ENCODE measurements at regions not wholly inside any gene's neighbourhood (a gene's known extent, or its start where the extent isn't known, plus 50 kb on each side); places are given as distances from the start of the nearest gene placed in this dataset.
"Not testable (repeated sequence)": the region's sequence is repeated elsewhere in the genome, so short reads cannot be mapped to it uniquely, and the experiment has no call there.

- H3K4me1 Mint-ChIP-seq (ENCODE audit: low read depth) = no peaks in the 10 kb centered on the region
- H3K9me3 Mint-ChIP-seq (ENCODE audit: insufficient read depth) = no peaks in the 10 kb centered on the region
- peaks cover 46% of the 10 kb centered on the region for H3K27me3 Mint-ChIP-seq (ENCODE audit: low read depth)
- no peaks in the 10 kb centered on the region for H3K36me3 Mint-ChIP-seq (ENCODE audit: low read depth)
- H3K27ac Mint-ChIP-seq = no peak overlapping the region
- ChIA-PET CTCF (interaction anchor here (1.7 kb wide), 1 partner anchor 20 kb away, joined by 4 read pairs; no protein-coding TSS in a partner anchor), POLR2A (no interaction called here)
- no peak for ATAC-seq
- H3K4me3 Mint-ChIP-seq = no peak overlapping the region
- no peak for DNase-seq
Observed at GRCh38 chr22:22362936-22363335, 118.3 kb downstream of the VPREB1 start.

GRCh38 chr22:22364207-22364606, 119.6 kb downstream of the VPREB1 start:
- H3K4me1 Mint-ChIP-seq (ENCODE audit: low read depth) = no peaks in the 10 kb centered on the region
- H3K9me3 Mint-ChIP-seq (ENCODE audit: insufficient read depth) = no peaks in the 10 kb centered on the region
- DNase-seq (no peak), ATAC-seq (no peak)
- no peak overlapping the region for H3K27ac Mint-ChIP-seq
- H3K36me3 Mint-ChIP-seq (ENCODE audit: low read depth) = no peaks in the 10 kb centered on the region
- no peak overlapping the region for H3K4me3 Mint-ChIP-seq
- ChIA-PET CTCF (interaction anchor here (0.9 kb wide), 1 partner anchor 21 kb away, joined by 4 read pairs; no protein-coding TSS in a partner anchor), POLR2A (no interaction called here)
- H3K27me3 Mint-ChIP-seq (ENCODE audit: low read depth) = peaks cover 45% of the 10 kb centered on the region

GRCh38 chr22:22366537-22366936, 122.0 kb downstream of the VPREB1 start:
- no peak for ATAC-seq
- Mint-ChIP-seq H3K36me3 (ENCODE audit: low read depth) (no peaks in the 10 kb centered on the region), H3K27me3 (ENCODE audit: low read depth) (peaks cover 46% of the 10 kb centered on the region), H3K9me3 (ENCODE audit: insufficient read depth) (no peaks in the 10 kb centered on the region), H3K4me3 (no peak overlapping the region), H3K4me1 (ENCODE audit: low read depth) (no peaks in the 10 kb centered on the region), H3K27ac (no peak overlapping the region)
- no peak for DNase-seq
- ChIA-PET CTCF (interaction anchor here (1.8 kb wide), 1 partner anchor 24 kb away, joined by 5 read pairs; no protein-coding TSS in a partner anchor), POLR2A (no interaction called here)

- Mint-ChIP-seq H3K4me3 (no peak overlapping the region), H3K27ac (no peak overlapping the region), H3K27me3 (ENCODE audit: low read depth) (peaks cover 46% of the 10 kb centered on the region), H3K9me3 (ENCODE audit: insufficient read depth) (no peaks in the 10 kb centered on the region), H3K4me1 (ENCODE audit: low read depth) (no peaks in the 10 kb centered on the region), H3K36me3 (ENCODE audit: low read depth) (no peaks in the 10 kb centered on the region)
- ATAC-seq (no peak), DNase-seq (no peak)
- ChIA-PET POLR2A (no interaction called here), CTCF (interaction anchor here (1.5 kb wide), 1 partner anchor 54 kb away, joined by 5 read pairs; no protein-coding TSS in a partner anchor)
Observed at GRCh38 chr22:22368516-22368915, 123.9 kb downstream of the VPREB1 start.

GRCh38 chr22:22369219-22369963, 124.8 kb downstream of the VPREB1 start:
- H3K27me3 Mint-ChIP-seq (ENCODE audit: low read depth) = peaks cover 47% of the 10 kb centered on the region
- DNase-seq; H3K4me1 Mint-ChIP-seq (ENCODE audit: low read depth); ATAC-seq; H3K4me3 Mint-ChIP-seq; H3K9me3 Mint-ChIP-seq (ENCODE audit: insufficient read depth); POLR2A ChIA-PET; H3K36me3 Mint-ChIP-seq (ENCODE audit: low read depth); H3K27ac Mint-ChIP-seq: not testable (repeated sequence)
- CTCF ChIA-PET = interaction anchor here (1.5 kb wide), 1 partner anchor 54 kb away, joined by 5 read pairs; no protein-coding TSS in a partner anchor

- Mint-ChIP-seq H3K9me3 (ENCODE audit: insufficient read depth) (no peaks in the 10 kb centered on the region), H3K4me1 (ENCODE audit: low read depth) (no peaks in the 10 kb centered on the region), H3K36me3 (ENCODE audit: low read depth) (no peaks in the 10 kb centered on the region), H3K27me3 (ENCODE audit: low read depth) (peaks cover 46% of the 10 kb centered on the region), H3K27ac (no peak overlapping the region), H3K4me3 (no peak overlapping the region)
- POLR2A ChIA-PET = interaction anchor here (0.6 kb wide), 1 partner anchor 88 kb away, joined by 3 read pairs; no protein-coding TSS in a partner anchor
- DNase-seq (no peak), ATAC-seq (no peak)
- CTCF ChIA-PET = interaction anchor here (1.5 kb wide), 1 partner anchor 53 kb away, joined by 5 read pairs; no protein-coding TSS in a partner anchor
Observed at GRCh38 chr22:22369964-22370270, 125.3 kb downstream of the VPREB1 start.

GRCh38 chr22:22371031-22371541, 126.5 kb downstream of the VPREB1 start:
- POLR2A ChIA-PET = interaction anchor here (0.6 kb wide), 1 partner anchor 436 kb away, joined by 3 read pairs; no protein-coding TSS in a partner anchor

GRCh38 chr22:22372086-22372485, 127.5 kb downstream of the VPREB1 start:
- peaks cover 2% of the 10 kb centered on the region for H3K4me1 Mint-ChIP-seq (ENCODE audit: low read depth)
- ChIA-PET CTCF (interaction anchor here (0.6 to 1.0 kb wide), 2 partner anchors 11 to 29 kb away, joined by 3 read pairs; no protein-coding TSS in a partner anchor), POLR2A (no interaction called here)
- H3K36me3 Mint-ChIP-seq (ENCODE audit: low read depth) = no peaks in the 10 kb centered on the region
- H3K9me3 Mint-ChIP-seq (ENCODE audit: insufficient read depth) = no peaks in the 10 kb centered on the region
- ATAC-seq = no peak
- DNase-seq = no peak
- no peak overlapping the region for H3K27ac Mint-ChIP-seq
- peaks cover 43% of the 10 kb centered on the region for H3K27me3 Mint-ChIP-seq (ENCODE audit: low read depth)
- no peak overlapping the region for H3K4me3 Mint-ChIP-seq

More at GRCh38 chr22:22371031-22371541, 126.5 kb downstream of the VPREB1 start:
- H3K4me1 Mint-ChIP-seq (ENCODE audit: low read depth) = no peaks in the 10 kb centered on the region
- DNase-seq (no peak), ATAC-seq (no peak)
- H3K36me3 Mint-ChIP-seq (ENCODE audit: low read depth) = no peaks in the 10 kb centered on the region
- H3K27ac Mint-ChIP-seq = no peak overlapping the region
- H3K9me3 Mint-ChIP-seq (ENCODE audit: insufficient read depth) = no peaks in the 10 kb centered on the region
- H3K4me3 Mint-ChIP-seq = no peak overlapping the region
- CTCF ChIA-PET = interaction anchor here (1.0 kb wide), 1 partner anchor 28 kb away, joined by 3 read pairs; no protein-coding TSS in a partner anchor
- H3K27me3 Mint-ChIP-seq (ENCODE audit: low read depth) = peaks cover 48% of the 10 kb centered on the region

- DNase-seq (no peak), ATAC-seq (no peak)
- POLR2A ChIA-PET = no interaction called here
- Mint-ChIP-seq H3K27ac (no peak overlapping the region), H3K9me3 (ENCODE audit: insufficient read depth) (no peaks in the 10 kb centered on the region), H3K27me3 (ENCODE audit: low read depth) (peaks cover 39% of the 10 kb centered on the region), H3K4me1 (ENCODE audit: low read depth) (peaks cover 2% of the 10 kb centered on the region), H3K36me3 (ENCODE audit: low read depth) (no peaks in the 10 kb centered on the region), H3K4me3 (no peak overlapping the region)
- CTCF ChIA-PET = no interaction called here
Observed at GRCh38 chr22:22374163-22374562, 129.6 kb downstream of the VPREB1 start.

- Mint-ChIP-seq H3K27ac (no peak overlapping the region), H3K4me1 (ENCODE audit: low read depth) (peaks cover 2% of the 10 kb centered on the region), H3K4me3 (no peak overlapping the region), H3K9me3 (ENCODE audit: insufficient read depth) (no peaks in the 10 kb centered on the region), H3K36me3 (ENCODE audit: low read depth) (no peaks in the 10 kb centered on the region), H3K27me3 (ENCODE audit: low read depth) (peaks cover 38% of the 10 kb centered on the region)
- no peak for DNase-seq
- POLR2A ChIA-PET = no interaction called here
- CTCF ChIA-PET = no interaction called here
- ATAC-seq = no peak
Observed at GRCh38 chr22:22374579-22374978, 130.0 kb downstream of the VPREB1 start.

GRCh38 chr22:22375576-22376351, 131.2 kb downstream of the VPREB1 start:
- H3K36me3 Mint-ChIP-seq (ENCODE audit: low read depth) = no peaks in the 10 kb centered on the region
- H3K4me3 Mint-ChIP-seq = no peak overlapping the region
- ATAC-seq (no peak), DNase-seq (no peak)
- no peak overlapping the region for H3K27ac Mint-ChIP-seq
- ChIA-PET POLR2A (no interaction called here), CTCF (interaction anchor here (1.4 kb wide), 1 partner anchor 33 kb away, joined by 4 read pairs; no protein-coding TSS in a partner anchor)
- peaks cover 36% of the 10 kb centered on the region for H3K27me3 Mint-ChIP-seq (ENCODE audit: low read depth)
- H3K9me3 Mint-ChIP-seq (ENCODE audit: insufficient read depth) = no peaks in the 10 kb centered on the region
- H3K4me1 Mint-ChIP-seq (ENCODE audit: low read depth) = peaks cover 3% of the 10 kb centered on the region

- CTCF ChIA-PET = interaction anchor here (1.4 kb wide), 1 partner anchor 33 kb away, joined by 4 read pairs; no protein-coding TSS in a partner anchor
- H3K9me3 Mint-ChIP-seq (ENCODE audit: insufficient read depth) = no peaks in the 10 kb centered on the region
- no peak for DNase-seq
- POLR2A ChIA-PET = no interaction called here
- H3K27me3 Mint-ChIP-seq (ENCODE audit: low read depth) = peaks cover 33% of the 10 kb centered on the region
- no peak overlapping the region for H3K27ac Mint-ChIP-seq
- no peak for ATAC-seq
- no peak overlapping the region for H3K4me3 Mint-ChIP-seq
- no peaks in the 10 kb centered on the region for H3K36me3 Mint-ChIP-seq (ENCODE audit: low read depth)
- peaks cover 3% of the 10 kb centered on the region for H3K4me1 Mint-ChIP-seq (ENCODE audit: low read depth)
Observed at GRCh38 chr22:22376352-22376706, 131.7 kb downstream of the VPREB1 start.
